NCI-H2196 (cell line): ENCODE measurements at regions not wholly inside any gene's neighbourhood (a gene's known extent, or its start where the extent isn't known, plus 50 kb on each side); places are given as distances from the start of the nearest gene placed in this dataset.
"Not testable (repeated sequence)": the region's sequence is repeated elsewhere in the genome, so short reads cannot be mapped to it uniquely, and the experiment has no call there.

Experiments used
- DNase-seq: peaks from one replicate; lab custom pipeline; 2025; ENCODE audit not compliant: unreplicated experiment; lab: John Stamatoyannopoulos, UW

- no peak for DNase-seq
Measured at GRCh38 chrX:121283921-121284320, 236.5 kb downstream of the GLUD2 start.

- DNase-seq: no peak
Measured at GRCh38 chrX:121298499-121298898, 251.1 kb downstream of the GLUD2 start.

GRCh38 chrX:121301356-121301755 is 253.9 kb downstream of the GLUD2 start:
- no peak for DNase-seq

- no peak for DNase-seq
Measured at GRCh38 chrX:121301822-121302221, 254.4 kb downstream of the GLUD2 start.

- DNase-seq: no peak
Measured at GRCh38 chrX:121307449-121307848, 260.0 kb downstream of the GLUD2 start.

GRCh38 chrX:121308276-121308805 is 260.9 kb downstream of the GLUD2 start:
- no peak for DNase-seq

- DNase-seq: no peak
Measured at GRCh38 chrX:121310820-121311219, 263.4 kb downstream of the GLUD2 start.

GRCh38 chrX:121320441-121320840 is 273.0 kb downstream of the GLUD2 start:
- no peak for DNase-seq

GRCh38 chrX:121322159-121322558 is 274.7 kb downstream of the GLUD2 start:
- DNase-seq: no peak

- DNase-seq: no peak
Measured at GRCh38 chrX:121323337-121323736, 275.9 kb downstream of the GLUD2 start.

GRCh38 chrX:121333942-121334341 is 286.5 kb downstream of the GLUD2 start:
- DNase-seq: no peak

GRCh38 chrX:121336831-121337421 is 289.5 kb downstream of the GLUD2 start:
- no peak for DNase-seq

- DNase-seq: no peak
Measured at GRCh38 chrX:121337816-121338215, 290.4 kb downstream of the GLUD2 start.

- no peak for DNase-seq
Measured at GRCh38 chrX:121349263-121349662, 301.9 kb downstream of the GLUD2 start.

GRCh38 chrX:121356139-121356849 is 308.9 kb downstream of the GLUD2 start:
- DNase-seq: no peak

- no peak for DNase-seq
Measured at GRCh38 chrX:121356850-121357171, 309.4 kb downstream of the GLUD2 start.

- no peak for DNase-seq
Measured at GRCh38 chrX:121360280-121360679, 312.9 kb downstream of the GLUD2 start.

- DNase-seq: no peak
Measured at GRCh38 chrX:121365572-121366161, 318.3 kb downstream of the GLUD2 start.

- DNase-seq: no peak
Measured at GRCh38 chrX:121374471-121374870, 327.1 kb downstream of the GLUD2 start.

- not testable (repeated sequence) for DNase-seq
Measured at GRCh38 chrX:121381915-121382314, 334.5 kb downstream of the GLUD2 start.

GRCh38 chrX:121389976-121390714 is 342.7 kb downstream of the GLUD2 start:
- DNase-seq: no peak

GRCh38 chrX:121405826-121406225 is 358.4 kb downstream of the GLUD2 start:
- DNase-seq: no peak
